DMS53 treated with DMSO at 0.1 percent for 48 hours (cell line): ENCODE measurements at regions not wholly inside any gene's neighbourhood (a gene's known extent, or its start where the extent isn't known, plus 50 kb on each side); places are given as distances from the start of the nearest gene placed in this dataset.
"Not testable (repeated sequence)": the region's sequence is repeated elsewhere in the genome, so short reads cannot be mapped to it uniquely, and the experiment has no call there.

Experiments
- DNase-seq: peaks from one replicate; lab custom pipeline; 2025; ENCODE audit not compliant: unreplicated experiment; lab: John Stamatoyannopoulos, UW

GRCh38 chr21:27390384-27390783 is 423.5 kb upstream of the ADAMTS5 start:
- DNase-seq: no peak

GRCh38 chr21:27388825-27389224 is 421.9 kb upstream of the ADAMTS5 start:
- no peak for DNase-seq

- DNase-seq: no peak
Observed at GRCh38 chr21:27382404-27382803, 415.5 kb upstream of the ADAMTS5 start.

- no peak for DNase-seq
Observed at GRCh38 chr21:27380303-27380702, 413.4 kb upstream of the ADAMTS5 start.

GRCh38 chr21:27379354-27379753 is 412.5 kb upstream of the ADAMTS5 start:
- DNase-seq: no peak

GRCh38 chr21:27372381-27372780 is 405.5 kb upstream of the ADAMTS5 start:
- DNase-seq: no peak

- no peak for DNase-seq
Observed at GRCh38 chr21:27371975-27372331, 405.1 kb upstream of the ADAMTS5 start.

GRCh38 chr21:27371115-27371974 is 404.5 kb upstream of the ADAMTS5 start:
- DNase-seq: no peak

- DNase-seq: no peak
Observed at GRCh38 chr21:27369978-27370571, 403.2 kb upstream of the ADAMTS5 start.

GRCh38 chr21:27369234-27369633 is 402.3 kb upstream of the ADAMTS5 start:
- no peak for DNase-seq

- no peak for DNase-seq
Observed at GRCh38 chr21:27366646-27367235, 399.9 kb upstream of the ADAMTS5 start.

- no peak for DNase-seq
Observed at GRCh38 chr21:27366036-27366435, 399.1 kb upstream of the ADAMTS5 start.

GRCh38 chr21:27365394-27365793 is 398.5 kb upstream of the ADAMTS5 start:
- DNase-seq: no peak

- no peak for DNase-seq
Observed at GRCh38 chr21:27363719-27364477, 397.0 kb upstream of the ADAMTS5 start.

GRCh38 chr21:27362249-27362648 is 395.4 kb upstream of the ADAMTS5 start:
- no peak for DNase-seq

GRCh38 chr21:27359141-27359540 is 392.3 kb upstream of the ADAMTS5 start:
- DNase-seq: no peak

- no peak for DNase-seq
Observed at GRCh38 chr21:27352885-27353284, 386.0 kb upstream of the ADAMTS5 start.

GRCh38 chr21:27346041-27346448 is 379.2 kb upstream of the ADAMTS5 start:
- DNase-seq: no peak

- DNase-seq: no peak
Observed at GRCh38 chr21:27339902-27340301, 373.0 kb upstream of the ADAMTS5 start.

GRCh38 chr21:27338007-27338406 is 371.1 kb upstream of the ADAMTS5 start:
- not testable (repeated sequence) for DNase-seq

GRCh38 chr21:27333096-27333495 is 366.2 kb upstream of the ADAMTS5 start:
- DNase-seq: no peak
